NCI-H1048 (cell line): ENCODE measurements at regions not wholly inside any gene's neighbourhood (a gene's known extent, or its start where the extent isn't known, plus 50 kb on each side); places are given as distances from the start of the nearest gene placed in this dataset.

ENCODE experiments used
- DNase-seq: peaks from one replicate; lab custom pipeline; 2025; lab: John Stamatoyannopoulos, UW

- DNase-seq, result no peak
Observed at GRCh38 chr2:193549661-193550060, 1354.9 kb upstream of the TMEFF2 start.

- DNase-seq, result no peak
Observed at GRCh38 chr2:193542762-193543161, 1348.0 kb upstream of the TMEFF2 start.

- no peak for DNase-seq
Observed at GRCh38 chr2:193539188-193539587, 1344.5 kb upstream of the TMEFF2 start.

- DNase-seq, result no peak
Observed at GRCh38 chr2:193538061-193538460, 1343.3 kb upstream of the TMEFF2 start.

GRCh38 chr2:193537531-193537930 lies 1342.8 kb upstream of the TMEFF2 start:
- DNase-seq, result no peak

- no peak for DNase-seq
Observed at GRCh38 chr2:193528458-193528857, 1333.7 kb upstream of the TMEFF2 start.

- no peak for DNase-seq
Observed at GRCh38 chr2:193527146-193527545, 1332.4 kb upstream of the TMEFF2 start.

- no peak for DNase-seq
Observed at GRCh38 chr2:193523662-193524061, 1328.9 kb upstream of the TMEFF2 start.

- no peak for DNase-seq
Observed at GRCh38 chr2:193521523-193521922, 1326.8 kb upstream of the TMEFF2 start.

- DNase-seq, result no peak
Observed at GRCh38 chr2:193520709-193521458, 1326.2 kb upstream of the TMEFF2 start.

- DNase-seq, result no peak
Observed at GRCh38 chr2:193518041-193518817, 1323.5 kb upstream of the TMEFF2 start.

- DNase-seq, result no peak
Observed at GRCh38 chr2:193517615-193518014, 1322.9 kb upstream of the TMEFF2 start.

- no peak for DNase-seq
Observed at GRCh38 chr2:193506035-193506434, 1311.3 kb upstream of the TMEFF2 start.

- no peak for DNase-seq
Observed at GRCh38 chr2:193505620-193506019, 1310.9 kb upstream of the TMEFF2 start.

GRCh38 chr2:193502363-193503035 lies 1307.8 kb upstream of the TMEFF2 start:
- DNase-seq, result no peak

GRCh38 chr2:193496786-193497185 lies 1302.1 kb upstream of the TMEFF2 start:
- DNase-seq, result no peak

- DNase-seq, result no peak
Observed at GRCh38 chr2:193482557-193482956, 1287.8 kb upstream of the TMEFF2 start.

- no peak for DNase-seq
Observed at GRCh38 chr2:193480187-193480586, 1285.5 kb upstream of the TMEFF2 start.

GRCh38 chr2:193476171-193476800 lies 1281.6 kb upstream of the TMEFF2 start:
- no peak for DNase-seq

- DNase-seq, result no peak
Observed at GRCh38 chr2:193475038-193475437, 1280.3 kb upstream of the TMEFF2 start.

- no peak for DNase-seq
Observed at GRCh38 chr2:193469251-193469650, 1274.5 kb upstream of the TMEFF2 start.

- DNase-seq, result no peak
Observed at GRCh38 chr2:193467276-193467987, 1272.7 kb upstream of the TMEFF2 start.
